ENCODE measurements at regions not wholly inside any gene's neighbourhood (a gene's known extent, or its start where the extent isn't known, plus 50 kb on each side); places are given as distances from the start of the nearest gene placed in this dataset.

DNA sequence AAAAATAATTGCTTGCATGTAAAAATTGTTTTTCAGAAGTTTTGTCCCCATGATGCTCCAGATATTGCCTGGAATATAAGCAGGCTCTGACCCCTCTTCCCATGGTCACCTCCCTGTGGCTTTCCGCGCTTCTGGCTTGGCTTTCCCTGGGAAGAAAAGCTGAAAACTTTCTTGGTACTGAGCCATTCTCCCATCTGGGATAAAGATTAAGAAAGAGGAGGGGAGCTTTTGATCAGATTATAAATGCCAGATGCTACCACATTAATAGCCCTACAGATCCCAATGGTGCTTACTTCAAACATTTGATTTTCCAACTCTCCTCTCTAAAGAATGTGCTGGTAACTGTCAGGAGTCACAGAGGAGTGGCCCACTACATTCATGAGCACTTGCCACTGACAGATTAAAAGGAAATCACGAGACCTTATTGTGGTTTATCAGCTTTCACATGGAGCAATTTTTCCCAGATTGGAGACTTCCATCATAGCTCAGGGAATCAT lies 54.4 kb upstream of the GAB1 start (continued):
- TF ChIP-seq RAD21 (IDR thresholded peaks at IDR 0.05 in 1 of 2, conservative IDR thresholded peaks at IDR 0.05 in 1 of 2; ENCODE audit: low read depth in 2 of 2, low read length in 2 of 2) (no peak), RXRA (IDR thresholded peaks at IDR 0.05; ENCODE audit: insufficient read depth, low read depth, low read length) (no peak)
